ENCODE measurements at regions not wholly inside any gene's neighbourhood (a gene's known extent, or its start where the extent isn't known, plus 50 kb on each side); places are given as distances from the start of the nearest gene placed in this dataset.

DNA sequence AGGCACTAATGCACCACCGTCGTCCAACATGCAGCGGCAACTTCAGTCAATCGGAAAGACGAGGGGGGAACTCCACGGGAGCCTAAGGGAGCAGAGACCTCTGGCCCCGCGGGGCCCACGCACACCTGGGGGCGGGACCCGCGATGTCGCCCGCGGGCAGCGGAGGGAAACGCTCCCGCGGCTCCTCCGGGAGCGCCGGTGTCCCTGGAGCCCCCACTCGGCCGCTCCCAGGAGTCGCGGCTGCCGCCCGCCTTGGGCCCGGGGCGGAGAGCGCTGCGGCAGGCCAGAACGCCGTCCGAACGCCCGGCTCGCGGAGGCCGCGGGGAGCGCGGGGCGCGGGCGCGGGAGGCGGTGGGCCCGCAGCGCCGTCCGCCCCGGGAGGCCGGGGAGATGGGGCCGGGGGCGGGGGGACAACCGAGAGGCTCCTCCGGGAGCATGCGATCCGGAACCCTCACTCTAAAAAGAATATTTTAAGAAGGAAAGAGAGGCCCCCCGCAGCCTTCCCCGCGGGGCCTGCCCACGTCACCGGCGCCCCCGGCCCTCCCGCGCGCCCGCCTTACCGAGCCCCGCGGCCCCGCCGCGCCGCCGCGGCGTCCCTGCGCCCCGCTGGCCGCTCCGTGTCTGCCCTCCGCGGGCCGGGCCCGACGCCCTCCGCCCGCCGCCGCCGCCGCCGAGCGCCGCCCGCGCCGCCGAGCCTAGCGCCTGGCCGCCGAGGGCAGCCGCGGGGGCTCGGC lies 86.6 kb upstream of the ARHGAP32 start:
- H3K4me3 ChIP-seq (ENCODE audit: low read length), result peak overlapping the region; percentile 61
- TF ChIP-seq, protein P1, sequence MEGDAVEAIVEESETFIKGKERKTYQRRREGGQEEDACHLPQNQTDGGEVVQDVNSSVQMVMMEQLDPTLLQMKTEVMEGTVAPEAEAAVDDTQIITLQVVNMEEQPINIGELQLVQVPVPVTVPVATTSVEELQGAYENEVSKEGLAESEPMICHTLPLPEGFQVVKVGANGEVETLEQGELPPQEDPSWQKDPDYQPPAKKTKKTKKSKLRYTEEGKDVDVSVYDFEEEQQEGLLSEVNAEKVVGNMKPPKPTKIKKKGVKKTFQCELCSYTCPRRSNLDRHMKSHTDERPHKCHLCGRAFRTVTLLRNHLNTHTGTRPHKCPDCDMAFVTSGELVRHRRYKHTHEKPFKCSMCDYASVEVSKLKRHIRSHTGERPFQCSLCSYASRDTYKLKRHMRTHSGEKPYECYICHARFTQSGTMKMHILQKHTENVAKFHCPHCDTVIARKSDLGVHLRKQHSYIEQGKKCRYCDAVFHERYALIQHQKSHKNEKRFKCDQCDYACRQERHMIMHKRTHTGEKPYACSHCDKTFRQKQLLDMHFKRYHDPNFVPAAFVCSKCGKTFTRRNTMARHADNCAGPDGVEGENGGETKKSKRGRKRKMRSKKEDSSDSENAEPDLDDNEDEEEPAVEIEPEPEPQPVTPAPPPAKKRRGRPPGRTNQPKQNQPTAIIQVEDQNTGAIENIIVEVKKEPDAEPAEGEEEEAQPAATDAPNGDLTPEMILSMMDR (IDR thresholded peaks at IDR 0.05; ENCODE audit: insufficient read depth, low read depth, low read length, missing control alignments), result no peak
- peak; percentile 22 for DNase-seq (ENCODE audit: low read depth)

DNA sequence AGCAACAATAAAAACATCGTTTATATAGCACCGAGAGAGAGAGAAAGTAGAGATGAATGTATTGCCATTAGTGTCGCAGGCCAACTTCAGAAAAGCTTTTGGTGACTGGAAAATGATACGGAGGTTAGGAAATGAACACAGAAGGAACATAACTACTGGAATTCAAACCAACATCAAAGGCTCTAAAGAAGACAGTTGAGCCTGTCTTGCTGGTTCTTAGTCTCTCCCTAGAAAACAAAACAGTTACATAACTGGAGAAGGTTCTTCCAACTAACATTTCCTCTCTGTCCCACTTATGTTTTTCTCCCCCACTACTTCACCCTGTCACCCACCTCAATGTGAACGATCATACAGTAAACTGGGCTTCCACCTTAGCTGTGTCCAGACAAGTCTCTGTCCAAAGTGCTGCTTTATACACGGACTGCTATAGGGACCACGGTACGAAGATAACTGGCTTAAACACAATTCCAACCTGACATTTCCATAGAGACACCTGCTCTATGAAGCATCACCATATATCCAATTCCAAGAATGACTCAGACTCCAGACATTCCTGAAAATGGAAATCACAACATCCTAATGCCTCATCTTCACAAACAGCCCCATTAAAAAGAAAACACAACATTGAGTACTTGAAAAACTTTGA lies 85.2 kb upstream of the ARHGAP32 start:
- TF ChIP-seq, protein P1 (IDR thresholded peaks at IDR 0.05; ENCODE audit: insufficient read depth, low read depth, low read length, missing control alignments), result no peak
- H3K4me3 ChIP-seq (ENCODE audit: low read length), result no peak overlapping the region
- peak; percentile 27 for DNase-seq (ENCODE audit: low read depth)

DNA sequence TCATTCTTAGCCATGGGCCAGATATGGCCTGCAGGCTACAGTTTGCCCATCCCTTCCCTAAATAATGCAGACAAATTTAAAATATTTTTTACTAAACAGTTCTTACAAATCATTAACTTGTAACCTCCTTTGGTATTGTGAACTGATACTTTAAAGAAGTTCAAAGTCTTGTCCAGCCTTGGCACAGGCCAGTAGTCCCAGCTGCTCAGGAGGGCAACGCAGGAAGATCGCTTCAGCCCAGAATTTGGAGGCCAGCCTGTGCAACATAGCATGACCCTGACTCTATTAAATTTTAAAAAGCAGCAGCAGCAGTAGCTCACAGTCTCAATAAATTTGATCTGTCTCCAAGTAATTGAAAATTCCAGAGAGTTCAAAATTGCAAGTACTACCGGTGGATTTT lies 83.7 kb upstream of the ARHGAP32 start:
- DNase-seq (ENCODE audit: low read depth), result no peak
- no peak overlapping the region for H3K4me3 ChIP-seq (ENCODE audit: low read length)
- TF ChIP-seq, protein P1 (IDR thresholded peaks at IDR 0.05; ENCODE audit: insufficient read depth, low read depth, low read length, missing control alignments), result no peak

DNA sequence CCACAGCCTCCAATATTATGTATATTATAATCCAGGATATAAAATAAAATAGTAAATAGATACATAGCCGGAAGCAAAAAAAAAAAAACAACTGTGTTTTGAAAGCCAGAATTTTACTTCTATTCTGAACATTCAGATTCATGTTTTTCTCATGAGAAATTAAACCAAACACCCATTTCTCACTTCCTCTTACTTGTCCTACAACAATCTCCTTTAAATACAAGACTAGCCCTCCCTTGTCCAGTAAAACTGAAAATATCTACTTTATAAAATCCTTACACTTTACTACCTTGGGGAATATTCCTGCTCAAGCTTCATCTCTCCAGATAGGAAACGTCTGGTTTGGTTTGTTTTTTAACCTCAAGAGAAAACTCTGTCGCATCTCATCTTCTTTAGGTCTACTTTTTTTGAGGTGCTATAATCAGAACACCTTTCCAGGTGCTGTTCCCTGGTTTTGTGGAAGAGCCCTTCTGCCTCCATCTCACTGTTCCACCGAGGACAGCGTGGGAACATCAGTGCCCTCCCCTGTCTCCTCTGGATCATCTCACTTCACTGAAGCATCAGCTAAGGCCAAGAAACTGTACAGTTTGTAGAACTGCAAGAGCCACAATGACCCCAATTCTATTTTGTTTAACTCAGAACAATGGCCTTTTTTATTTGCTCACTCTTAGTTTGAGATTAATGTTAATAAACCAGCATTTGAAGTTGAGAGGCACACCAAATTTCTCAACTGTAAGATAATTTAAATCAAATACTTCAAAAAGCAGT lies 82.0 kb upstream of the ARHGAP32 start:
- no peak overlapping the region for H3K4me3 ChIP-seq (ENCODE audit: low read length)
- no peak for DNase-seq (ENCODE audit: low read depth)
- TF ChIP-seq, protein P1 (IDR thresholded peaks at IDR 0.05; ENCODE audit: insufficient read depth, low read depth, low read length, missing control alignments), result no peak

DNA sequence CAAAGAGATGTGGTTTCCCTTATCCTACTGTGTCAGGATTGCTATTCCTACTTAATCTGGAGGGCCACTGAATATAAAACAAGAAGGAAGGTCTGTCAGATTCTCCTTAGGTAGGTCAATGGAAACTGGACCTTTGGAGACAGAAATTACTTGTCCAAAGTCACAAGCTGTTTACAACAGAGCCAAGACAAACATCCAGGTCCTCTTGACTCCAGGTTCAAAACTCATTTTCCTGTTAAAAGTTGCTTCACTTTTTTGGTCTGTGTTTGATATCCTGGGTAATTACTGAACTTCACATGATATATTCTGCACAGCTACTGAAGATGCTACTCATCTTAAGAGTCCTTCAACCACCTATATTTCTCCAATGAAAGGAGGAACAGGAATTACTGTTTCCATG lies 81.2 kb upstream of the ARHGAP32 start:
- H3K4me3 ChIP-seq (ENCODE audit: low read length), result no peak overlapping the region
- no peak for DNase-seq (ENCODE audit: low read depth)
- TF ChIP-seq, protein P1 (IDR thresholded peaks at IDR 0.05; ENCODE audit: insufficient read depth, low read depth, low read length, missing control alignments), result no peak

DNA sequence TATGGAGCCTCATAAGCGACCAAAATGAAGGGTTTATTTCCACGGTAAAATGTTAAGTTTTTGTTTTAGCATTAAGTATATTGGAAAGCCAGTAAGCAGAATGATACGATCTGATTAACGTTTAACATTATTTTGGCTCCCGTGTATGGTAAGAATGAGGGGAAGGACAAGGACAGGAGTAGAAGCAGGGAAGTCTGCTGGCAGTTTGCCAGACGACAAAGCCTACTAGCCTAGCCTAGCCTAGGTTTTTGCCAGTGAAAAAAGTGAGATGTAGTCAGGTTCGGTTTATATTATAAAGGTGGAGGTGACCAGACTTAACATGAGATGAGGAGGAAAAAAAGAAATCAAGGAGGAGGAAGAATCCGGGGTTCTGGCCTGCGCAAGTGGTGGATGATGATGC lies 78.9 kb upstream of the ARHGAP32 start:
- H3K4me3 ChIP-seq (ENCODE audit: low read length), result no peak overlapping the region
- no peak for DNase-seq (ENCODE audit: low read depth)
- TF ChIP-seq, protein P1 (IDR thresholded peaks at IDR 0.05; ENCODE audit: insufficient read depth, low read depth, low read length, missing control alignments), result no peak
